DOHH2 (cell line): ENCODE measurements at regions not wholly inside any gene's neighbourhood (a gene's known extent, or its start where the extent isn't known, plus 50 kb on each side); places are given as distances from the start of the nearest gene placed in this dataset.

Experiments
- H3F3A ChIP-seq: fragments of 200-600 bp; sonication (generic), shearing (Covaris generic); 2 replicates; pipeline ENCODE4 v1.6.0; 2016; ENCODE audit warnings: antibody characterized with exemption, mild to moderate bottlenecking; ENCODE audit not compliant: control insufficient read depth, insufficient read depth
- H3K27ac ChIP-seq: fragments of 200-600 bp; sonication (generic); 2 replicates; pipeline ENCODE4 v1.5.1; 2014; ENCODE audit warnings: low read depth, mild to moderate bottlenecking, low read length, moderate library complexity
- H3K27me3 ChIP-seq: fragments of 200-600 bp; sonication (generic); 2 replicates; pipeline ENCODE4 v1.6.1; 2014; ENCODE audit warnings: mild to moderate bottlenecking, low read length, mixed read lengths; ENCODE audit not compliant: control insufficient read depth
- H3K36me3 ChIP-seq: fragments of 200-600 bp; sonication (generic); 2 replicates; pipeline ENCODE4 v1.6.1; 2014; ENCODE audit warnings: mild to moderate bottlenecking, low read length, moderate library complexity, mixed read lengths; ENCODE audit not compliant: control insufficient read depth
- H3K4me1 ChIP-seq: fragments of 200-600 bp; sonication (generic); 2 replicates; pipeline ENCODE4 v1.6.1; 2014; ENCODE audit warnings: mild to moderate bottlenecking, low read length, mixed read lengths; ENCODE audit not compliant: control insufficient read depth
- H3K4me2 ChIP-seq: fragments of 200-600 bp; sonication (generic); 2 replicates; pipeline ENCODE4 v1.6.0; 2014; ENCODE audit warnings: mild to moderate bottlenecking, low read length, moderate library complexity
- H3K4me3 ChIP-seq: fragments of 200-600 bp; sonication (generic); 2 replicates; pipeline ENCODE4 v1.5.1; 2014; ENCODE audit warnings: mild to moderate bottlenecking, low read length, mixed read lengths
- H3K79me2 ChIP-seq: fragments of 200-600 bp; sonication (generic); 2 replicates; pipeline ENCODE4 v1.6.1; 2014; ENCODE audit warnings: mild to moderate bottlenecking, low read length, mixed read lengths; ENCODE audit not compliant: control insufficient read depth
- H3K9me2 ChIP-seq: fragments of 200-600 bp; sonication (generic); replicated peaks from 2 replicates; pipeline ENCODE4 v1.6.1; 2014; ENCODE audit warnings: mild to moderate bottlenecking, low read length, mixed read lengths; ENCODE audit not compliant: control insufficient read depth
- H3K9me3 ChIP-seq: fragments of 200-600 bp; sonication (generic); 2 replicates; pipeline ENCODE4 v1.6.1; 2014; ENCODE audit warnings: antibody characterized with exemption, low read length, mixed read lengths; ENCODE audit not compliant: control insufficient read depth, insufficient read depth
- H4K20me1 ChIP-seq: fragments of 200-600 bp; sonication (generic); 2 replicates; pipeline ENCODE4 v1.6.0; 2014; ENCODE audit warnings: low read depth, mild to moderate bottlenecking, antibody characterized with exemption, low read length, moderate library complexity; ENCODE audit not compliant: control insufficient read depth, insufficient read depth
- EZH2phosphoT487 ChIP-seq: fragments of 200-600 bp; sonication (generic); IDR thresholded peaks from 2 replicates; pipeline ENCODE4 v1.6.1; 2017; ENCODE audit warnings: borderline replicate concordance, mild to moderate bottlenecking, antibody characterized with exemption, low read length, moderate library complexity, mixed read lengths
- TF ChIP-seq, protein P1 (sequence below): fragments of 200-600 bp; sonication (generic); IDR thresholded peaks from one replicate; pipeline ENCODE4 v1.5.1; 2014; ENCODE audit warnings: antibody characterized with exemption, mild to moderate bottlenecking, low read depth, low read length; ENCODE audit not compliant: poor library complexity, severe bottlenecking

DNA sequence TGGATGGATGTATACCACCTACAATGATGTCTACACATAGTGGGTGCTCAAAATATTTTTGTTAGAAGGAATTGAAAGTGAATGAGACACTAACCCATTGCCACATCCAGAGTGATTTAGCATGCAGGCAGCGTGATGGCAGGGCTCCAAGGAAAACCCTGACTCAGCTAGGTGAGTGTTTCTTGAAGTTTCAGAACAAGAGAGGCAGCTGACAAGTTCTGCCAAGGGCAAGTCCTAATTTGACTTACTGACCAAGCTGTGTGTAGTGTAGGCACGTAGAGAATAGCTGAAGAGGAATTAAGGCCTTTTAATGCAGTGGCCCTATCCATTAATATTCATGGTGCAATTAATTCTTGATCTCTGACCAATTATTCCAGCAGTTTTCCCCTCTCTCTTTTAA is 107.8 kb upstream of the ATP10B start:
- no peaks in the 10 kb centered on the region for H3K79me2 ChIP-seq
- no peaks in the 10 kb centered on the region for H3K4me1 ChIP-seq
- no peaks in the 10 kb centered on the region for H4K20me1 ChIP-seq
- no peak overlapping the region for H3K4me3 ChIP-seq
- no peaks in the 10 kb centered on the region for H3K9me2 ChIP-seq
- TF ChIP-seq, protein P1, sequence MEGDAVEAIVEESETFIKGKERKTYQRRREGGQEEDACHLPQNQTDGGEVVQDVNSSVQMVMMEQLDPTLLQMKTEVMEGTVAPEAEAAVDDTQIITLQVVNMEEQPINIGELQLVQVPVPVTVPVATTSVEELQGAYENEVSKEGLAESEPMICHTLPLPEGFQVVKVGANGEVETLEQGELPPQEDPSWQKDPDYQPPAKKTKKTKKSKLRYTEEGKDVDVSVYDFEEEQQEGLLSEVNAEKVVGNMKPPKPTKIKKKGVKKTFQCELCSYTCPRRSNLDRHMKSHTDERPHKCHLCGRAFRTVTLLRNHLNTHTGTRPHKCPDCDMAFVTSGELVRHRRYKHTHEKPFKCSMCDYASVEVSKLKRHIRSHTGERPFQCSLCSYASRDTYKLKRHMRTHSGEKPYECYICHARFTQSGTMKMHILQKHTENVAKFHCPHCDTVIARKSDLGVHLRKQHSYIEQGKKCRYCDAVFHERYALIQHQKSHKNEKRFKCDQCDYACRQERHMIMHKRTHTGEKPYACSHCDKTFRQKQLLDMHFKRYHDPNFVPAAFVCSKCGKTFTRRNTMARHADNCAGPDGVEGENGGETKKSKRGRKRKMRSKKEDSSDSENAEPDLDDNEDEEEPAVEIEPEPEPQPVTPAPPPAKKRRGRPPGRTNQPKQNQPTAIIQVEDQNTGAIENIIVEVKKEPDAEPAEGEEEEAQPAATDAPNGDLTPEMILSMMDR = no peak
- no peak for TF ChIP-seq EZH2phosphoT487
- H3K4me2 ChIP-seq = no peak overlapping the region
- no peaks in the 10 kb centered on the region for H3K27me3 ChIP-seq
- H3K36me3 ChIP-seq = no peaks in the 10 kb centered on the region
- H3K9me3 ChIP-seq = no peaks in the 10 kb centered on the region
- no peaks in the 10 kb centered on the region for H3F3A ChIP-seq
- H3K27ac ChIP-seq = no peak overlapping the region

DNA sequence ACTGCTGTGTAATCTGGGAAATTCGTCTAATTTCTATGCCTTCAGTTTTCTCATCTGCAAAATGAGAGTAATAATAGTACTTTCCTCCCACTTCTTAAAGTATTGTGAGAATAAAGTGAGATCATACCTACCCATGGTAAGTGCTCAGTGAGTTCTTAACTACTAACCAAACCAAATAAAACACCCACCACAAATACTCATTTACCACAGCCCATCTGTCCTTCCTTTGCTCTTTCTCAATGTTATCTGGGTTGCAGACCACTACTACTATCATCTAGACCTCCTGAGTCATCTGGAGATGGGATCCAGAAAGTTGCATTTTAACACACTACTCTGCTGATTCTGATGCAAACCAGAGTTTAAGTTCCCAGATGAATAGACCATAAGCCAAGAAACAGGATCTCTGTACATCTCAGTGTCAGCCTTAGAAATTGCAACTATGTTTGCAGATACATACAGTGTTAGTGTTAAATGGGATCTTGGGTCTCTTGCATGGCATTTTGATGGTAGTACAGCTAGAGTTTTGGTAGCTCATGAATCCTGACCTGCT is 105.4 kb upstream of the ATP10B start:
- no peaks in the 10 kb centered on the region for H3K36me3 ChIP-seq
- no peaks in the 10 kb centered on the region for H4K20me1 ChIP-seq
- no peaks in the 10 kb centered on the region for H3K9me2 ChIP-seq
- TF ChIP-seq, protein P1 = no peak
- no peak for TF ChIP-seq EZH2phosphoT487
- H3K9me3 ChIP-seq = no peaks in the 10 kb centered on the region
- H3K79me2 ChIP-seq = no peaks in the 10 kb centered on the region
- no peak overlapping the region for H3K4me3 ChIP-seq
- no peaks in the 10 kb centered on the region for H3F3A ChIP-seq
- no peaks in the 10 kb centered on the region for H3K27me3 ChIP-seq
- no peaks in the 10 kb centered on the region for H3K4me1 ChIP-seq
- no peak overlapping the region for H3K4me2 ChIP-seq
- H3K27ac ChIP-seq = no peak overlapping the region

DNA sequence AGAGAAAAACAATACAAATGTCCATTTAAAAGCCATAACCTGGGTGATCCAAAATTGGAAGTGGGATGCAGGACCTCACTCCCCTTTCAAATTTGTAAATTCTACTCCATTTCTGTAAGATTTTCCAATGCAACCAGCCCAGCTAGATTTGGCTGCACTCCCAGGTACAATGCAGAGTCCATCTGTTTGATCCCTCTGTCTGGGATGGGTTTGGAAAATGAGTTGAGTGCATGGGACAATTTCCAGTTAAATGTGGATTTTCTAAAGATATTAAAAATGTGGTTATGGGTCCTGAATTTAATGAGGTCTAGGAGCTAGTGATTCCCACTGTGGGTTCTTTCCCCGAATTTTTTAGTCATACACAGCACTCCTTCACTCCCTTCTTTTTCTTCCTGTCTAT is 104.0 kb upstream of the ATP10B start:
- H4K20me1 ChIP-seq = no peaks in the 10 kb centered on the region
- no peak overlapping the region for H3K4me3 ChIP-seq
- H3K27ac ChIP-seq = no peak overlapping the region
- H3K79me2 ChIP-seq = no peaks in the 10 kb centered on the region
- H3F3A ChIP-seq = no peaks in the 10 kb centered on the region
- H3K9me3 ChIP-seq = no peaks in the 10 kb centered on the region
- no peak overlapping the region for H3K4me2 ChIP-seq
- H3K9me2 ChIP-seq = no peaks in the 10 kb centered on the region
- TF ChIP-seq, protein P1 = no peak
- no peaks in the 10 kb centered on the region for H3K36me3 ChIP-seq
- H3K27me3 ChIP-seq = no peaks in the 10 kb centered on the region
- H3K4me1 ChIP-seq = no peaks in the 10 kb centered on the region

DNA sequence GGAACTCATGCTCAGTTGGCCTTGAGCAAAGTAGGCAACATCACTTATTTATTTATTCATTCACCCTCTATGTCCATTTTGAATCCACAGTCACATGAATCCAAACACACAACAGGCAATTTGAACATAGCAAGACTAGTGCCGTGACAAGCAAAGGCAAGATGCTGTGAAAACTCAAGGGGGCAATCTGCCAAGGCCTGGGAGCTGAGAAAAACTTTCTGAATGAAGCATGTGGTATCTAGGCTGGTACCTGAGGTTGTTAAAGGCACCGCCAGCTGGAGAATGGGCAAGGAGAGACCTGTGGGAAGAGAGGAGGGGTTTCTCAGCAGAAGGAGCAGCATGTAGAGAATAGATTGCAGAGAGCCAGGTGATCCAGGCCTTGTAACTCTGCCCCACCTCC is 98.3 kb upstream of the ATP10B start:
- H3K27me3 ChIP-seq = no peaks in the 10 kb centered on the region
- no peak for TF ChIP-seq EZH2phosphoT487
- TF ChIP-seq, protein P1 = no peak
- H3K4me1 ChIP-seq = no peaks in the 10 kb centered on the region
- no peaks in the 10 kb centered on the region for H4K20me1 ChIP-seq
- H3F3A ChIP-seq = no peaks in the 10 kb centered on the region
- no peaks in the 10 kb centered on the region for H3K36me3 ChIP-seq
- no peak overlapping the region for H3K4me2 ChIP-seq
- no peak overlapping the region for H3K4me3 ChIP-seq
- H3K27ac ChIP-seq = no peak overlapping the region
- H3K9me3 ChIP-seq = no peaks in the 10 kb centered on the region
- no peaks in the 10 kb centered on the region for H3K9me2 ChIP-seq
- H3K79me2 ChIP-seq = no peaks in the 10 kb centered on the region
